ENCODE measurements at regions not wholly inside any gene's neighbourhood (a gene's known extent, or its start where the extent isn't known, plus 50 kb on each side); places are given as distances from the start of the nearest gene placed in this dataset.

DNA sequence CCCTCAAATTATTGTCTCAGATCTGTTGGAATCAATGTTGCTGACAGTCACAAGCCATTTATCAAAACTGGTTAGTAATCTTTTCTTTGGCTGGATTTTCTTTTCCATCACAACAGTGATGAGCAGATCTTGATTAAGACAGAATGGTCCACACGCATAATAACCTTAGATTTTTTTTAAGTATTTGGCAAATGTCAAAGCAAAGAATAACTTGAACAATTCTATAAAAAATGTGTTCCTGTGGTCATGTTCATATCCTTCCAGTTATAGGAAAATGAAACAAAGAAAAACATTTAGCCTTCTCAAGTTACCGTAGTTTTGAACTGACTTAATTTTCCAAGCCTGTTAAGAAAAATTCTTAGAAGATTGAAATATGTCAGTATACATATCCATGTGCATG, 659.9 kb upstream of the ID2 start (continued):
- no peak for TF ChIP-seq NR2F2 (IDR thresholded peaks at IDR 0.05)
- TF ChIP-seq RAD21 (IDR thresholded peaks at IDR 0.05): no peak

DNA sequence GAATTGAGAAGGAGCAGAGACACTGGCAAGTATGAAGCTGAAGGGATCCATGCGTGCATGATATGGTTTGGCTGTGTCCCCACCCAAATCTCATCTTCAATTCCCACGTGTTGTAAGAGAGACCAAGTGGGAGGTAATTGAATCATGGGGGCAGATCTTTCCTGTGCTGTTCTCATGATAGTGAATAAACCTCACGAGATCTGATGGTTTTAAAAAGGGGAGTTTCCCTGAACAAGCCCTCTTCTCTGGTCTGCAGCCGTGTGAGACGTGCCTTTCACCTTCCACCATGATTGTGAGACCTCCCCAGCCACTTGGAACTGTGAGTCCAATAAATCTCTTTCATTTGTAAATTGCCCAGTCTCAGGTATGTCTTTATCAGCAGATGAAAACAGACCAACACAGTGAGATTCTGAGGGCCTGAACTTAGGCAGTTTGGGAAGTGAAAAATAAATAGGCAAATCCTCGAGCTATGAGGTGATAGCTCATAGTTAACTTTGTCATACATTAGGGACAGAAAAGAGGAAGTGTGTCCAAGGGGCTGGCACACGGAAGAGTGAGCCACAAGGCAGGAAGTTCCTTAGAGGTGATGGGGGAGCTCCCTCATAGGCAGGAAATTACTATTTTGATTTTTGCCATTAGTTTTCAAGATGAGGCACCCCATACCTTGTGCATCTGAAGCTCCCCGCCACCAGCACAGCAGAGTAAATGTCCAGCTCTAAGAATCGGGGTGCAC, 658.8 kb upstream of the ID2 start:
- H3K9me3 ChIP-seq (ENCODE audit: control insufficient read depth in 4 of 4, low read length in 3 of 4): no peaks in the 10 kb centered on the region
- no peak overlapping the region for H3K9ac ChIP-seq (ENCODE audit: low read depth in 1 of 2, low read length in 2 of 2)
- H3K4me3 ChIP-seq (ENCODE audit: low read depth in 1 of 3, low read length in 3 of 3): no peak overlapping the region
- WGBS: 85% methylated on average over 9 of the region's 9 CpGs
- H3K27me3 ChIP-seq (ENCODE audit: control insufficient read depth in 4 of 4, insufficient read depth in 4 of 4, low read length in 3 of 4): no peaks in the 10 kb centered on the region
- H3K36me3 ChIP-seq (ENCODE audit: control insufficient read depth in 4 of 4, insufficient read depth in 3 of 4, low read depth in 1 of 4, low read length in 3 of 4): no peaks in the 10 kb centered on the region
- H3K4me1 ChIP-seq (ENCODE audit: control insufficient read depth in 4 of 4, insufficient read depth in 4 of 4, low read length in 3 of 4): no peaks in the 10 kb centered on the region
- TF ChIP-seq TAF1 (conservative IDR thresholded peaks at IDR 0.05) (no peak), SP1 (IDR thresholded peaks at IDR 0.05) (no peak), JUND (IDR thresholded peaks at IDR 0.05) (no peak), RAD21 (IDR thresholded peaks at IDR 0.05) (no peak), YY1 (IDR thresholded peaks at IDR 0.05) (no peak), FOXA1 (IDR thresholded peaks at IDR 0.05) (no peak)
- TF ChIP-seq, protein P1, sequence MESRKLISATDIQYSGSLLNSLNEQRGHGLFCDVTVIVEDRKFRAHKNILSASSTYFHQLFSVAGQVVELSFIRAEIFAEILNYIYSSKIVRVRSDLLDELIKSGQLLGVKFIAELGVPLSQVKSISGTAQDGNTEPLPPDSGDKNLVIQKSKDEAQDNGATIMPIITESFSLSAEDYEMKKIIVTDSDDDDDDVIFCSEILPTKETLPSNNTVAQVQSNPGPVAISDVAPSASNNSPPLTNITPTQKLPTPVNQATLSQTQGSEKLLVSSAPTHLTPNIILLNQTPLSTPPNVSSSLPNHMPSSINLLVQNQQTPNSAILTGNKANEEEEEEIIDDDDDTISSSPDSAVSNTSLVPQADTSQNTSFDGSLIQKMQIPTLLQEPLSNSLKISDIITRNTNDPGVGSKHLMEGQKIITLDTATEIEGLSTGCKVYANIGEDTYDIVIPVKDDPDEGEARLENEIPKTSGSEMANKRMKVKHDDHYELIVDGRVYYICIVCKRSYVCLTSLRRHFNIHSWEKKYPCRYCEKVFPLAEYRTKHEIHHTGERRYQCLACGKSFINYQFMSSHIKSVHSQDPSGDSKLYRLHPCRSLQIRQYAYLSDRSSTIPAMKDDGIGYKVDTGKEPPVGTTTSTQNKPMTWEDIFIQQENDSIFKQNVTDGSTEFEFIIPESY (IDR thresholded peaks at IDR 0.05): no peak
- TF ChIP-seq, protein P2, sequence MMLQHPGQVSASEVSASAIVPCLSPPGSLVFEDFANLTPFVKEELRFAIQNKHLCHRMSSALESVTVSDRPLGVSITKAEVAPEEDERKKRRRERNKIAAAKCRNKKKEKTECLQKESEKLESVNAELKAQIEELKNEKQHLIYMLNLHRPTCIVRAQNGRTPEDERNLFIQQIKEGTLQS (IDR thresholded peaks at IDR 0.05): no peak
- DNase-seq (ENCODE audit: low spot score): no peak
- H3K27ac ChIP-seq (ENCODE audit: low read depth in 1 of 2, low read length in 2 of 2): no peak overlapping the region

DNA sequence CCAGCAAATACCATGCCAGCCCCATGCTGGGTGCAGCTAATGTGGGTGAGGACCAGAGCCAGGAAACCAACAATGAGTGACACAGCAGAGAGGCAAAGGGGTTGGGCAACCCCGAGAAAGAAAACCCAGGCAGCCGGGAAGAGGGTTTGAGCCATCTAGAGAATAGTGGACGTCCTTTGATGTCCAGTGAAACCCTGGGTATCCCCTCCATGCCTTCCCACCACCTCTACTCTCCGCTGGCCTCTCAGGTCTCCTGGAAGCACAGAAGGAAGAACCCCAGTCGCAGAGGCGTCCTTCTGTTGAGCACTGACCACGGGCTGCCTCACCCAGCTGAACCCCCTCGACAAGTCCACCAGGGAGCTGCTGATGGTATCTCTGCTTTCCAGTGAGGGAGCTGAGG, 657.4 kb upstream of the ID2 start:
- H3K4me3 ChIP-seq (ENCODE audit: low read depth in 1 of 3, low read length in 3 of 3): no peak overlapping the region
- no peaks in the 10 kb centered on the region for H3K4me1 ChIP-seq (ENCODE audit: control insufficient read depth in 4 of 4, insufficient read depth in 4 of 4, low read length in 3 of 4)
- H3K36me3 ChIP-seq (ENCODE audit: control insufficient read depth in 4 of 4, insufficient read depth in 3 of 4, low read depth in 1 of 4, low read length in 3 of 4): no peaks in the 10 kb centered on the region
- 93% methylated on average over 8 of the region's 8 CpGs for WGBS
- H3K27ac ChIP-seq (ENCODE audit: low read depth in 1 of 2, low read length in 2 of 2): no peak overlapping the region
- TF ChIP-seq FOXA2 (IDR thresholded peaks at IDR 0.05) (no peak), HNF4G (IDR thresholded peaks at IDR 0.05) (no peak), YY1 (IDR thresholded peaks at IDR 0.05) (no peak), JUND (IDR thresholded peaks at IDR 0.05) (no peak), EGR1 (IDR thresholded peaks at IDR 0.05; ENCODE audit: low read depth in 2 of 2) (no peak), GABPA (IDR thresholded peaks at IDR 0.05 in 1 of 2, conservative IDR thresholded peaks at IDR 0.05 in 1 of 2) (no peak), RAD21 (IDR thresholded peaks at IDR 0.05) (no peak), NR2F2 (IDR thresholded peaks at IDR 0.05) (no peak), HNF4A (conservative IDR thresholded peaks at IDR 0.05) (no peak), SP1 (IDR thresholded peaks at IDR 0.05) (no peak), FOXA1 (IDR thresholded peaks at IDR 0.05) (no peak), RXRA (IDR thresholded peaks at IDR 0.05) (no peak), TAF1 (conservative IDR thresholded peaks at IDR 0.05) (no peak)
- TF ChIP-seq, protein P3, sequence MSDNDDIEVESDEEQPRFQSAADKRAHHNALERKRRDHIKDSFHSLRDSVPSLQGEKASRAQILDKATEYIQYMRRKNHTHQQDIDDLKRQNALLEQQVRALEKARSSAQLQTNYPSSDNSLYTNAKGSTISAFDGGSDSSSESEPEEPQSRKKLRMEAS (IDR thresholded peaks at IDR 0.05): no peak
- TF ChIP-seq, protein P4, sequence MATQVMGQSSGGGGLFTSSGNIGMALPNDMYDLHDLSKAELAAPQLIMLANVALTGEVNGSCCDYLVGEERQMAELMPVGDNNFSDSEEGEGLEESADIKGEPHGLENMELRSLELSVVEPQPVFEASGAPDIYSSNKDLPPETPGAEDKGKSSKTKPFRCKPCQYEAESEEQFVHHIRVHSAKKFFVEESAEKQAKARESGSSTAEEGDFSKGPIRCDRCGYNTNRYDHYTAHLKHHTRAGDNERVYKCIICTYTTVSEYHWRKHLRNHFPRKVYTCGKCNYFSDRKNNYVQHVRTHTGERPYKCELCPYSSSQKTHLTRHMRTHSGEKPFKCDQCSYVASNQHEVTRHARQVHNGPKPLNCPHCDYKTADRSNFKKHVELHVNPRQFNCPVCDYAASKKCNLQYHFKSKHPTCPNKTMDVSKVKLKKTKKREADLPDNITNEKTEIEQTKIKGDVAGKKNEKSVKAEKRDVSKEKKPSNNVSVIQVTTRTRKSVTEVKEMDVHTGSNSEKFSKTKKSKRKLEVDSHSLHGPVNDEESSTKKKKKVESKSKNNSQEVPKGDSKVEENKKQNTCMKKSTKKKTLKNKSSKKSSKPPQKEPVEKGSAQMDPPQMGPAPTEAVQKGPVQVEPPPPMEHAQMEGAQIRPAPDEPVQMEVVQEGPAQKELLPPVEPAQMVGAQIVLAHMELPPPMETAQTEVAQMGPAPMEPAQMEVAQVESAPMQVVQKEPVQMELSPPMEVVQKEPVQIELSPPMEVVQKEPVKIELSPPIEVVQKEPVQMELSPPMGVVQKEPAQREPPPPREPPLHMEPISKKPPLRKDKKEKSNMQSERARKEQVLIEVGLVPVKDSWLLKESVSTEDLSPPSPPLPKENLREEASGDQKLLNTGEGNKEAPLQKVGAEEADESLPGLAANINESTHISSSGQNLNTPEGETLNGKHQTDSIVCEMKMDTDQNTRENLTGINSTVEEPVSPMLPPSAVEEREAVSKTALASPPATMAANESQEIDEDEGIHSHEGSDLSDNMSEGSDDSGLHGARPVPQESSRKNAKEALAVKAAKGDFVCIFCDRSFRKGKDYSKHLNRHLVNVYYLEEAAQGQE (IDR thresholded peaks at IDR 0.05): no peak
- TF ChIP-seq, protein P1 (IDR thresholded peaks at IDR 0.05): no peak
- TF ChIP-seq, protein P5, sequence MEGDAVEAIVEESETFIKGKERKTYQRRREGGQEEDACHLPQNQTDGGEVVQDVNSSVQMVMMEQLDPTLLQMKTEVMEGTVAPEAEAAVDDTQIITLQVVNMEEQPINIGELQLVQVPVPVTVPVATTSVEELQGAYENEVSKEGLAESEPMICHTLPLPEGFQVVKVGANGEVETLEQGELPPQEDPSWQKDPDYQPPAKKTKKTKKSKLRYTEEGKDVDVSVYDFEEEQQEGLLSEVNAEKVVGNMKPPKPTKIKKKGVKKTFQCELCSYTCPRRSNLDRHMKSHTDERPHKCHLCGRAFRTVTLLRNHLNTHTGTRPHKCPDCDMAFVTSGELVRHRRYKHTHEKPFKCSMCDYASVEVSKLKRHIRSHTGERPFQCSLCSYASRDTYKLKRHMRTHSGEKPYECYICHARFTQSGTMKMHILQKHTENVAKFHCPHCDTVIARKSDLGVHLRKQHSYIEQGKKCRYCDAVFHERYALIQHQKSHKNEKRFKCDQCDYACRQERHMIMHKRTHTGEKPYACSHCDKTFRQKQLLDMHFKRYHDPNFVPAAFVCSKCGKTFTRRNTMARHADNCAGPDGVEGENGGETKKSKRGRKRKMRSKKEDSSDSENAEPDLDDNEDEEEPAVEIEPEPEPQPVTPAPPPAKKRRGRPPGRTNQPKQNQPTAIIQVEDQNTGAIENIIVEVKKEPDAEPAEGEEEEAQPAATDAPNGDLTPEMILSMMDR (IDR thresholded peaks at IDR 0.05; ENCODE audit: low read depth, low read length, missing input control): no peak
- TF ChIP-seq, protein P2 (IDR thresholded peaks at IDR 0.05): no peak
- DNase-seq (ENCODE audit: low spot score): no peak
- no peak overlapping the region for H3K9ac ChIP-seq (ENCODE audit: low read depth in 1 of 2, low read length in 2 of 2)
- no peaks in the 10 kb centered on the region for H3K27me3 ChIP-seq (ENCODE audit: control insufficient read depth in 4 of 4, insufficient read depth in 4 of 4, low read length in 3 of 4)
- no peaks in the 10 kb centered on the region for H3K9me3 ChIP-seq (ENCODE audit: control insufficient read depth in 4 of 4, low read length in 3 of 4)
